GM19438 (cell line): ENCODE measurements at regions not wholly inside any gene's neighbourhood (a gene's known extent, or its start where the extent isn't known, plus 50 kb on each side); places are given as distances from the start of the nearest gene placed in this dataset.
"Not testable (repeated sequence)": the region's sequence is repeated elsewhere in the genome, so short reads cannot be mapped to it uniquely, and the experiment has no call there.

ENCODE experiments used
- ATAC-seq: cut with Tn5 transposase; IDR thresholded peaks from one replicate; pipeline ENCODE4 v1.9.1; 2021; ENCODE audit warnings: low read depth; ENCODE audit not compliant: unreplicated experiment

DNA sequence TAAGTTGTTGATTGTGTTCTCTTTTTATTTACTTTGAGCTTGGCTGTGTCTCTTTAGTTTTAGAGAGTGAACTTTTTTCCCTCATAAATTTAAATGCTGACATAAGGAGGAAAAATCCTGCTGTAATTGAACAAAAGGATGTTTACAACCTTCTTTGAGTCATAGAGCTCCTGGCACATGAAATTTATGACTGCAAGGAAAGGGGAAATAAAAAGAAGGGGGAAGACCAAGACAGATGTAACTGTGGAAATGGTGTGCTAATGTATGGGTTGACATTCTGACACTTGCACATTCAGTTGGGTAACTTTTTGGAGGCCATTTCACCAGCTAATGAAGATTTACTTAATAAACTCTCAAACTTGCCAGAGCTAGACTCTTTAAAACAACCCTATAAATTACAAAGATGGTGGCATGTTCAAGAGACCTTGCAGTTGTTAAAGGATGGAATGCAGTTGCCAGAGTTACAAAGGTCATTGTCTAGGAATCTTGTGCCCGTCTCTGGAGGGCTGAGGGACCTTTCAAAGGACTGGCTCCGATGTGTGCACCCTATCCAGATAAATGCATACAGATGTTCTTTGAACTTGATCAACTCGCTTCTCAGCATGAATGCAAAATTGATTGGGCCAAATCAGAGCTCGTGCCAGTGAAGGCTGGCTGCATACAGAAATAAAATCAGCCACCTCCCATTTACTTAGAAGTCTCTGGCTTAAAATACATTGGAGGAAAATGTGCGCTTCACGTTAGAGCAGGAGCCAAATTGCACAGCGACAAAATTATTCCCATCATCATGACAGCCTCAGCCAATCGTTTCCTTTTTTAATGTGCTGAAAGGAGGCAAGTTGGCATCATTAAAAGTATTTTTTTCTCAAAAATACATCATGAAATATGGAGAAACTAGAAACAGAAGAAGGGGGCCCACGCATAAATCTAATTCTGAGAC, 289.0 kb upstream of the XYLT1 start:
- no peak for ATAC-seq

DNA sequence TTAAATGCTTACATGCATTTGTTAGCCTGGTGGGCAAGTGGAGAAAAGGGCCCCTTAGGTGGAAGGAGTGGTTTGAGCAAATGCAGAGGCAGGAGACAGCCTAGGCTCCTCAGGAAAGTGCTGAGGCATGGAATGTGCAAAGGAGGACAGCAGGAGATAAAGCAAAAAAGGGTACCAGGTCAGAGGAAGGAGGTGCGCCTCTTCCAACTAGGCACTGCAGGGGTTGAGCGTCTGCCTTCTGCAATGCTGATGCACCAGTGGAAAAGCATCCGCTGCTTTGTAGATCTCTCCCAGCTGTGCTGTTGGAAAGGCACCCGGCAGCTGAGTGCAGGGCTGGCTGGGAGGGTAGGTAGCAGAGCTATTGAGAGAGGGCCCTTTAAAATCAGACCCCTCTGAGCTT, 287.0 kb upstream of the XYLT1 start:
- no peak for ATAC-seq

GRCh38 chr16:17755158-17755557, 284.4 kb upstream of the XYLT1 start:
- ATAC-seq: no peak

- no peak for ATAC-seq
Measured at GRCh38 chr16:17753434-17753833, 282.7 kb upstream of the XYLT1 start.

- no peak for ATAC-seq
Measured at GRCh38 chr16:17749706-17750105, 278.9 kb upstream of the XYLT1 start.

GRCh38 chr16:17748044-17748719, 277.4 kb upstream of the XYLT1 start:
- no peak for ATAC-seq

GRCh38 chr16:17747081-17747756, 276.5 kb upstream of the XYLT1 start:
- ATAC-seq: no peak

GRCh38 chr16:17744921-17745572, 274.3 kb upstream of the XYLT1 start:
- ATAC-seq: no peak

- no peak for ATAC-seq
Measured at GRCh38 chr16:17743578-17743977, 272.8 kb upstream of the XYLT1 start.

GRCh38 chr16:17743158-17743557, 272.4 kb upstream of the XYLT1 start:
- no peak for ATAC-seq

DNA sequence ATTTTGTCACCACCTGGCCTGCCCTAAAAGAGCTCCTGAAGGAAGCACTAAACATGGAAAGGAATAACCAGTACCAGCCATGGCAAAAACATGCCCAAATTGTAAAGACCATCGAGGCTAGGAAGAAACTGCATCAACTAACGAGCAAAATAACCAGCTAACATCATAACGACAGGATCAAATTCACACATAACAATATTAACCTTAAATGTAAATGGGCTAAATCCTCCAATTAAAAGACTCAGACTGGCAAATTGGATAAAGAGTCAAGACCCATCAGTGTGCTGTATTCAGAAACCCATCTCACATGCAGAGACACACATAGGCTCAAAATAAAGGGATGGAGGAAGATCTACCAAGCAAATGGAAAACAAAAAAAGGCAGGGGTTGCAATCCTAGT, 264.3 kb upstream of the XYLT1 start:
- ATAC-seq: not testable (repeated sequence)

DNA sequence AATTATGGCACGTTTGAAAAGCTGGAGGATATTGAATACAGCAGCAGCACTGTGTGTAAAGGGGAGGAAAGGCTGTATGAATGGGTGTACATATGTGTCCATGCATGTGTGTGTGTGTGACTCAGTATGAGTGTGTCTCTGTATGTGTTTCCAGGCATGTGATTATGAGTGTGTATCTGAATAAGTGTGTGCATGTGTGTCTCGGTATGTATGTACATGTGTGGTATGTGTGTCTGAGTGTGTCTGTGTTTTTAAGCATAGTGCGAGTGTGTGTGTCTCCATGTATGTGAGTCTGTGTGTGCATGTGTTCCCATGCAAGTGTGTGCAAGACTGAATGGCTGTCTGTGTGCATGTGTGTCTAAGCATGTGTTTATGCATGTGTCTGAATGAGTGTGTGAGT, 259.1 kb upstream of the XYLT1 start:
- no peak for ATAC-seq

DNA sequence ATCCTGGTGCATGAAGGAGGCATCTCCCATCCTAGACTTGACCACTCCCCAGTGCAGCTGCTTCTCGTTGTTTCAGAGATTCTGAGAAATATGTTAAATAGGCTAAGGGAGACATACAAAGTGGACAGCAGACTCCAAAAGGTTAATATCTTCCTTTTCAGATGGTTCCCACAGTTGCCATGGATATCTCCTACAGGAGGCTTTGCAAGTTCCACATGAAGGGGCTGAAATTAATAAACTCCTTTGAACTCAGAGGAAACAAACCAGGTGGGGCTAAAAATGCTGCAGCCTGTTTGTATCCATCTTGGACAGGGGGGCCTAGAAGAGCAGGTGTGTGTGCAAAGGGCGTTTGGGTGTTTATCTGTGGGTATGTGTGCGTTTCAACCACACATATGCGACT, 257.4 kb upstream of the XYLT1 start:
- no peak for ATAC-seq

GRCh38 chr16:17724242-17724898, 253.6 kb upstream of the XYLT1 start:
- no peak for ATAC-seq

GRCh38 chr16:17723531-17724134, 252.9 kb upstream of the XYLT1 start:
- no peak for ATAC-seq

DNA sequence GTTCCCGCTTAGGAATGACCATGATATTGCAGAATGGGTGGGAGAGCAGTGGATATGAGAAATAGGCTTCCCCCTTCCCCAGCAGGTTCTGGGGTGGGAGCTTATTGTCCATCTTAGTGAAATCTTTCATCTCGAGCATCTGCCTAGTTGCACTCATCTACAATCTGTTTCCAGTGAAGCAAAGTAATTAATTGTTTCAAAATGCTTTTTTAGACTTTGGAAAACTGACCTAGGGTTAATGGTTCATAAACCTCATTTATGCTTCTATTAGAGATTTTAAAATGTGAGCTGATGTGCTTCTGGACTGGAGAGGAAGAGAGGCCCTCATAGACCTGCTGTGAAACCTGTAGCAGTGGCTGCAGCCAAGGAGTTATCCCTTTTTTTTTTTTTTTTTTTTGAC, 247.7 kb upstream of the XYLT1 start:
- no peak for ATAC-seq

GRCh38 chr16:17705847-17706246, 235.1 kb upstream of the XYLT1 start:
- ATAC-seq: no peak

DNA sequence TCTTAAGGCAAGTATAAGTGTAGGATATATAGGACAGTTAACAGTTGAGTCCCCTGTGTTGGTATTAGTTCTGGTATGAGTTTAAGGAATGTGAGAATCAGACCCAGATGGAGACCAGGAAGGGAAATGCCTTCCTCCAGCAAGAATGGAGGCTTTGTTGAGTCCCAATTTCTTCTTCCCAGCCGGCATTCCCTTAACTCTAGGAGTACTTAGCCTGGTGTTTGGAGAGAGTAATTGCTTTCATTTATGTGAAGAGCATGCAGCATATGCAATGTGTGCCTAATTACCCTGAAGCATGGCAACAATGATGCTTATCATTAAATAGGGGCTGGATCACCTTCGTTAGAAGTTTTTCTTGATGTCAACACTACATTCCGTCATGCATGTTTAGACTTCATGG, 225.9 kb upstream of the XYLT1 start:
- ATAC-seq: no peak

GRCh38 chr16:17692484-17692883, 221.7 kb upstream of the XYLT1 start:
- no peak for ATAC-seq

GRCh38 chr16:17691899-17692176, 221.1 kb upstream of the XYLT1 start:
- no peak for ATAC-seq
